ENCODE measurements at regions not wholly inside any gene's neighbourhood (a gene's known extent, or its start where the extent isn't known, plus 50 kb on each side); places are given as distances from the start of the nearest gene placed in this dataset.

DNA sequence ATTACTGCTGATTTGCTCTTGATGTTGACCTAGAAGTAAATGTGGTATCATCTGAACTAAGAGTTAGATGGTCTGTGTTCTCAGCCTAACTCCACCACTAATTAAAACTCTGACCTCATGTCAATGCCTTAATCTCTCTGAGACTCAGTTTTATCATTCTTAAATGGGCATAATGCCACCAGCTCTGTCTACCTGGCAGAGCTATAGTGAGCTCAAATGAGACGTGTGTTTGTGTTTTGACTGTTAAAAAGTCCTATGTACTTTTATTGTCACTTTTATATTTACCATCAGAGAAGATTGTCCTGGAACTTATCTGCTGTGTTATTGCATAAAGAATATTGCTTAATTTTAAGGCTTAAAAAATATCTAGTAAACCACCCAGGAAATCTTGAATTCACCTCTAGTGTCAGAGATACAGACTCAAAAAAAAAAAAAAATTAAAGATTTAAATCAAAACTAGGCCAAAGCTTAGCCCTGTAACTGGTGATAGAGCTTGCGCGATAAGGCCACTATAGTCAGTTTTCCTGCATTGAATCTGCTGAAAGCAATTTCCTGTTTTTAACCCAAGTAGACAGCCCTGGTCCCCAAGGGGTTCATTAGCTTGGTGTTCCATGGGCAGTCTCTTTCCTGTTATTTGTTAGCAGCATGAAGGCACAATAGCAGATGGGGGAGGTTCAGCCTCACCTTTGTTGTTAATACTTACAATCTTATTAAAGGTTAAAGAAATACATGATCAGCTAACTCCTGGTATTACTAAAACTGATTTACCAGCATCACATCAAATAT is 261.8 kb downstream of the ATP23 start:
- ATAC-seq = no peak

DNA sequence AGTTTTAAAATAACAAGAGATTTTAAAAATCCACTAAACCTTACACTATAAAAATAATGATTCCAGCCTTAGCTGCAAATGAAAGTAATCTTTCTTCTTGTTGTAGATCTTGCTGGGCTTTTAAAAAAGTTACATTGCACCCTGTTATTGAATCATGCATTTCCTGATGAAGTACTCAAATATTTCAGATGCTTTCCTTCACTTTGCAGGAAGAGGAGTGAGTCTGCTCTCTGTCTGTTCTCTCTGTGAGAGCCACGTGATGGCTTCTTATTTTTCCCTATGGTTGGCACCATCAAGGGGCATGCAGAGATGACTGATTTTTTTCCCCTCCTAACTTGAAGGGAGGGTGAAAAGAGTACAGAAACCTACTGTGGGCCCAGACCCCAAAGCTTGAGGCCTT is 262.7 kb downstream of the ATP23 start:
- ATAC-seq = no peak

DNA sequence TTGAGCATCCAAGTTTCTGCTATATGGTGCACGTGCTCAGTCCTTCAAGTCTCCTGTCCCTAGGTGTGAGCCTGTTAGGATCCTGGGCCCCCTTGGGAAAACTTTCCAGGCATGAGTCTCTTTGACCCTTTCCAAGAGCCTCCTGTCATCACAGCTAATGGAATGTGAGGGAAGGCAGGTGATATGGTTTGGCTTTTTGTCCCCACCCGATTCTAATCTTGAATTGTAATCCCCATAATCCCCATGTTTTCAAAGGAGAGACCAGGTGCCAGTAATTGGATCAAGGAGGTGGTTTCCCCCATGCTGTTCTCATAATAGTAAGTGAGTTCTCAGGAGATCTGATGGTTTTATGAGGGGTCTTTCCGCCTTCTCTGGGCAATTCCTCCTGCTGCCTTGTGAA is 265.5 kb downstream of the ATP23 start:
- no peak for ATAC-seq

DNA sequence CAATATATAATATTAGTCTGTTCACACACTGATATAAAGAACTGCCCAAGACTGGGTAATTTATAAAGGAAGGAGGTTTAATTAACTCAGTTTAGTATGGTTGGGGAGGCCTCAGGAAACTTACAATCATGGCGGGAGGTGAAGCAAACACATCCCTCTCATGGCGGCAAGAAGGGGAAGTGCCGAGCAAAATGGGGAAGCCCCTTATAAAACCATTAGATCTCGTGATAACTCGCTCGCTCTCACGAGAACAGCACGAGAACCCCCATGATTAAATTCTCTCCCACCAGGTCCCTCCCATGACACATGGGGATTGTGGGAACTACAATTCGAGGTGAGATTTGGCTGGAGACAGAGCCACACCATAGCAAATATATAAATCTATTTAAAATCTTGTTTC is 269.8 kb downstream of the ATP23 start:
- no peak for ATAC-seq

DNA sequence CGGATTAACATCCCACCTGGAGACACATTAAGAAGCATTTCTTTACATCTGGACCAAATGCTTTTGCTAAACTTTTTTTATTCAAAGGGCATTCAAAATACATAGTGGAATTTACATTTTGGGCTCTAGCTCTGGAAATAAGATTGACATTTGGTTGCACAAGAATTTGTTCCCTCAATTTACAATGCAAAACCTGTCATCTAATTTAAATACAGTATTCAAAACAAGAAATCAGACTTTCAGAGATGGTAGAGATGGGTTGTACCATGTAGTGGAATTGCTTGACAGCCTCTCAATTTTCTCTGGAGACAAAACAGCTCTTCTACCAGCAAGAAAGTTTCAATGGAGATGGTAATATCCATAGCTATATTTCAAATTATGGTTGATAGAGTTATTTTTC is 275.8 kb downstream of the ATP23 start:
- ATAC-seq = no peak

DNA sequence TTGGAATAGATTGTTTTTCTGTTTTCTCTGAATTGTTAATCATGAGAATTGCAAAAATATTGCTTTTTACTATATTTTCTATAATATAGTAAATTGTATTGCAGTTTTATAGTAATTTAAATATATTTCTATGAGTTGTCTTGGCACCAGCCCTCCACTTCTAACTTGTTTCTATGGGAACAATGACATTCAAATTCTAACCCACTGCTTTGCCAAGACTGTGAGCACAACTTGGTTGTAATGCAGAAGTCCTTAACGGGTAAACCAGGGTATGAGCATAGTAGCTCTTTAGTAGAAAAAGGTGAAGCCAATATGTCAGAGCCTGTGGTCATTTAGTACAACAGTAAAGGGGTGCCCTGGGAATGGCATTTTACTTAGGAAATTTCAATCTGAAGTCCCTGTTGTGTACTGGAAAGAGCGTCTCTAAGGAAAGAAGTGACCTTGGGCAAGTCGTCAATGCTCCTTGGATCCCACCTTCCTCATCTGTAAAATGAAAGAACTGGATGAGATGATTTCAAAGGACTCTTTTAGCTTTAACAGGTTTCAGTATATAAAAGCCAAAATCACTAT is 283.3 kb downstream of the ATP23 start:
- no peak for ATAC-seq

DNA sequence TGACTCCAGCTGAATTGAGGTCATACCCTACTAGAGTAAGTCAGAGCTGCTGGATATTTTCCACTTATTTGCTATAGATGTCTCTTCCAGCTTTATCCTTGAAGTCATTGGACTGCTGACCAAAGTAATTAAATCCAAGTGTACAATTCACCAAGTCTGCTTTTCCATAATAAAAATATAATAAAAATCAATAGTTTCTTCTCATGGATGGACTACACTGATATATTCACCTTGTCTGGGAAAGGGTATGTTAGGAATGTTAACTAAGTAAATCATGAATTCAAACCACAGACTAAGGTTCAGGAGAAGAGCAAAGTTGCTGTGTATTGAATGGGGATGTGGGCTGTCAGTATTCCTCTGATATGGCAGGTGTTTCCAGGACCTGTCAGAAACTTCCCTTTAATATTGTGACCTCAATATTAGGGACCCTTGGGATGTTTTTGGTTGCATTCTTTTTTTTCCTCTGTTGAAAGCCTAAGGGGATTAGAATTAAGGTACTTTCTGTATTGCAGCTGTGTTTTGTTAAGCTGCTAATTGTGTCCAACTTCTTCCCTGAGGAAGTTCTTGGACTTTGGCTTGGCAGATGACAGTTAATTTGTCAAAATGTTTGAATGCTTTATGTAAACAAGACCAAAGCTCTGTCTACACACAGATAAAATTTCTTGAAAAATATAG is 284.0 kb downstream of the ATP23 start:
- no peak for ATAC-seq

DNA sequence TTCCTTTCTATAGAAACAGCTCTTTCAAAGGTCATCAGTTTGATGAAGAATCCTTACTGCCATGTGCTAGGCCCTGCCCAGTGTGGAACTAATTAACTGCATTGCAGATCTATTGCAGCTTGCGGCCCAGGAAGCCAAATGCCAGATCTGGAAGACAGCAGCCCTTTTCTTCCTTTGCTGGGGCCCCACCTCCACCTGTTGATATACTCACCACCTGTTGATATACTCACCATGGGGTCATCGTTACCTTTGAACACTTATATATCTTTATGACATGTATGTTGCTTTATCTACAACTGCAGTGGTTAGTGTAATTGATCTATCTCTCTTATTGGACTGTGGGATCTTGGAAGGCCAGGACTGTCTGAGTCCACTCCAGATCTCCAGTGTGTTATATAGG is 292.5 kb downstream of the ATP23 start:
- no peak for ATAC-seq

DNA sequence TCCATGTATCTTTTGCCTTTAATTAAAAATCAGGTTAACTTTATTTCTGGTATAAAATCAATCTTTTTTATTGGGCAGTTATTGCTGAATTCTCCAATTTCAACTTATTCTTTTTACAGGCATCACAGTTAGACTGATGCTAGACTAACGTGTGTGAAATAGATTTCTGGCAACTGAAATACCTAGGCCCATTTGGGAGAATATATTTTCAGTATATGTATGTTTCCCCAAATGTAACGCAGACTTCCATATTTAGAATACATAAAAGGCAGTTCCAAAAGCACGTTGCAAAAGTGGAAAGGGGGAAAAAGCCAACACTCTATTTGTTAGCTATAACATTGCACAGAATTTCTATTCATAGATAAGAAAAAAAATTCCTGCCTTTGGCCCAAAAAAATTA is 297.0 kb downstream of the ATP23 start:
- no peak for ATAC-seq

DNA sequence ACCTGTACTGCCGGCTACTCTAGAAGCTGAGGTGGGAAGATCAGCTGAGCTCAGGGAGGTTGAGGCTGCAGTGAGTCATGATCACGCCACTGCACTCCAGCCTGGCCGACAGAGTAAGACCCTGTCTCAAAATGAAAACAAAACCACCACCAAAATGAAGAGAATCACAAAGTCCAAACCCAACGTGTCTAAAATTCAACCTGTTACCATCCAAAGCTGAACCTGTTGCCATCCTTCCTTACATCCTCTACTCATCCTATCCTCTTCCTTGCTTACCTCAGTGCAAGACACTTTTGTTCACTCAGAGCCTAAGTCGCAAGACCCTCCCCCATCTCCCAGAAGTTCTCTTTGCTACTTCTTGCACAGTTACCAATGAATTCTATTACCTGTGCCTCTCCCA is 299.7 kb downstream of the ATP23 start:
- no peak for ATAC-seq

DNA sequence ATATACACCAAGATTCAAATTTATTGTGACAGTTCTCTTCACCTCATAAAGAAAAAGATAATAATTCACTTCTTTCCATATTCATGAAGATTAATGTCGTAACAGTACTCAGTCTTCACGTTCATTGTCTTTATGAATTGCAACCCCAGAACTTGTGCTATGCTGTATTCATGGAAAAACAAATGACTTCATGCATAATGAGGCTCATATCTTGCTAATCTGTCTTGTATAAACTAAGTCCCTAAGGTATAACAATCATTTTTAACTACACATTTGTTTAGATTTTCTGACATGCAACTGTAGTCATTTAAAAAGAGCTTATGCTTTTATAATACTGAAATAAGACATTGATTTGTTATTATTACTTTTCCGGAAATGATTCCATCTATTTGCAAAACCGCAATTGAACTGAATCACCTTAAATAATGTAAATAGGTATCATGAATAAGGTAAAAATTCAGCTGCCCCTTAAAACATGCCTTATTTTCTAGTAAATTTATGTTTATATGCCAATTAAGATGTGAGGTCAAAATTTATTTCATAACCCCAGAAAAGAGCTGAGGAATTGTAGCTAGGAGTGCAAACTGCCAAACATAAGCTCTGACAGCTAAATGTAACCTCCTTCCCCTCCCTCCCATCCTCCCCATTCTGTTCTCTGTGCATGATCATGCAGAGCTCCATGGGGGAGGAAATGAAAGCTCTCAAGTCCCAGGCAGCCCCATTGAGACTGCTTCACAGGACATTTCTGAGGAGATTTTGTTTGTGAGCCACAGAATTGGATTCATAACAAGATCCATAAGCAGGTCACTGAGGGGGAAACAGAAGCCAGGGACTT is 301.6 kb downstream of the ATP23 start:
- ATAC-seq = no peak

DNA sequence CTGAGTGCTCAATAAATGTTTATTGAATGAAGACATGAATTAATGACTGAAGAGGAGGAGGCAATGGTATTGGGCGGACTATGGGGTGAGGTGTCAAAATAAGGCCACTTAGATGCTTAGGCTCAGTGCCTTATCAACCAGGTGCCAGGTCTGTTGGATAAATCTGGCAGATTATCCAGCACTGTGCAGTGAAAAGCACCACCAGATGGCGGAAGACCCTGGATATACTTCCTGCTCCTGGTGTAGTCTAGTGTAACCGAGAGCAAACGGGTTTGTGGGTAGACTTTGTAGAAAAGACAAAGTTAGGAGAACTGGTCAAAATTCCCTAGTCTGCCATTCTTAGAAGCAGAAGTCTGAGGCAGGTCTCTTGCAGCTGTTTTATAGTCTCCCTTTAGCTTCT is 306.3 kb downstream of the ATP23 start:
- ATAC-seq = no peak

DNA sequence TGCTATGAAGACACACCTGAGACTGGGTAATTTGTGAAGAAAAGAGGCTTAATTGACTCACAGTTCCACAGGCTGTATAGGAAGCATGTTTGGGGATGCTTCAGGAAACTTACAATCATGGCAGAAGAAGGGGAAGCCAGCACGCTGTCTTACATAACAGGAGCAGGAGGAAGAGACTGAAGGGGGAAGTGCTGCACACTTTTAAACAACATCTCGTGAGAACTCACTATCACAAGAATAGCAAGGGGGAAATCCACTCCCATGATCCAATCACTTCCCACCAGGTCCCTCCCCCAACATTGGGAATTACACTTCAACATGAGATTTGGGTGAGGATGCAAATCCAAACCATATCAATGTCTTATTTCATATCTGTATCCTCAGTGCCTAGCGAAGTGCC is 307.2 kb downstream of the ATP23 start:
- no peak for ATAC-seq

DNA sequence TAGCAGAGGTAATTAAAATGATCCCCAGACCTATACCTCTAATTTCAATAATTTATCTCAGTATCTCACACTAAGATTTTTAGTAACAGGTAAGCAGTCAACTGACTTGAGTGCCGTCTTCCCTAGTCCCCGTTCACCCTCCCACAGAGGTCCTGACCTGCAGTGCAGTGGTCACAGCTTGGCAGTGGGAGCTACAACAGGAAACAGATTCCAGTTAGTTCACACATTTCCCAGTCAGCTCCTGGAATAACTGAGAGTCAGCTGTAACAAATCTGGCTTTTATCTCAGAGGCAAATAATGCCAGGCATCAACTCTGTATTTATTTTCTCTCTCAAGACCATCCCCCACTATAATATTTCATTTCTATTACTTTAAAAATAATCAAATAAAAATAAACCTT is 308.2 kb downstream of the ATP23 start:
- no peak for ATAC-seq

DNA sequence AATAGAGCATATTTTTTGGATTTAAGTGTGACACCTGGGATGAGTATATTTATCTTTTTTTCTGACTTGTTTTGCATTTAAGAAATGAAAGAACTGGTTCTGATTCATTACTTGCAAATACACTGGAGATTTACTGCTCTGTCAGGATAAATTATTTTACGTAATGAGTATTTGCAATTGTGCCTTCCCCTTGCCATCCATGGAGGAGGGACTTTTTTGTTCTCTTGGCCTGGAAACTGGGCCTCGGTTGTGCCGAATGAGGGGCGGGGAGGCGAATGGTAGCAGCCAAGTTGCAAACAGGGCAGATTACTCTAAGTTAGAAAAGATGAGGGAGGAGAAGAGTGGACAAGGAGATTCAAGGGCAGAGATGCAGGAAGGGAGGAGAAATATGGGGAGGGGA is 308.7 kb downstream of the ATP23 start:
- no peak for ATAC-seq

DNA sequence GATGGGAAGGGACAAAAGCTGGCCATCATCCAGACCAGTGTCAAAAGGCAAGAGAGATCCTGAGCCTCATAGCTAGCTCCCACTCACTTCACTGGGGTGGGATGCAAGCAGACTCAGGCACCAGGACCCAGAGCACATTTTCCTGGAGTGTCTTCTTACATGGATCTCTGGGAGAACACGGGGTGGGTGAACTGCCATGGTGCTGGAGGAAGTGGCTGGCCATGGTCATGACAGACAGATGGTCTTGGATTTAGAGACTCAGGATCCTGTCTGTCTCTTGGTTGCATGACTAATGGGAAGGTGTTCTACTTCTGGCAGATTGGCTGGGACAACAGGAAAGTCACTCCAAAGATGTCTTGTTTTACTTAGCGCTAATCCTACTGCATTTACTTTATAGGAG is 311.5 kb downstream of the ATP23 start:
- peak; percentile 25 for ATAC-seq

DNA sequence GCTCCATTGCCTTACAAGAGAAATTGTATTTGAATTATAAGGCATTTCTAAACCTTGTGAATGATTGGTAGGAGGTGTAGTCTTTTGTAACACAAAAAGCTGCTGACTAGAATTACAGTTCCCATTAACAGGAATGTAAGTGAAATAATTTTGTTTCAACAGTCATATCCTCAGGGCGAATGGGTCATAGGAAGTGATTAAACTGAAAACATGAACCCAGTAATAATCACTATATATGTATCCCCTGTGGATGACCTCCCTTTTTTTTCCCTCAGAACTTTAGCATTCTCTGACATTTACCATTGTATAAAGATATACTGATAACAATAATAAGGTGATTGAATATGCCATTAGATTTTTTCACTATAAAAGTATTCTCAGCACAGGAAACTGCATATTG is 312.3 kb downstream of the ATP23 start:
- ATAC-seq = no peak

DNA sequence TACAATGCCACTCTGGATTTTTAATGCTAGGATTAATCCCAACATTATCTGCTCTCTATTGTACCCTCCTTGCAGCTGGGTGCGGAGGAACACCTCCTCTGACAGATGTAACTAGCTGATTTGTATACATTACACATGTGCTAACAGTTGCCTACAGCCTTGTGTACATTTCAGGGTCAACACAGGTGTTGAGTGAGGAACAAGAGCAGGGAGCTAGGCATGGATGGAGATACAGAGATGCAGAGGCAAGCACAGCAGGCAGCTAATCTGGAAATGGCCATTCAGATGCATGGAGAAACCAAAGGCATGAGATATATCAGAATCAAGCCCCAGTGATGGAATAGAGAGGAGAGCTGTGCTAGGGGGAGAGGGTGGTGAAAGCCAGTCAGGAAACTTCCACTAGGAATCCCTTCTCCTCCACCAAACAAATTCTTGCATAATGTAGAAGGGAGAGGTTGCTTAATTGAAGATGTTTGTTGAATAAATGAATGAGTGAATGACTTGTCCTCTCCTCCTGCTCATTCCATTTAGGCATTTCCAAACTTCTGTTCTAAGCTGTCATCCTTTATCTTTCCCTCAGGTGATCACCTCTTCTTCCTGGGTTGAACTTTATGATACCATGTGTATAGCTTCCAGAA is 313.2 kb downstream of the ATP23 start:
- no peak for ATAC-seq

DNA sequence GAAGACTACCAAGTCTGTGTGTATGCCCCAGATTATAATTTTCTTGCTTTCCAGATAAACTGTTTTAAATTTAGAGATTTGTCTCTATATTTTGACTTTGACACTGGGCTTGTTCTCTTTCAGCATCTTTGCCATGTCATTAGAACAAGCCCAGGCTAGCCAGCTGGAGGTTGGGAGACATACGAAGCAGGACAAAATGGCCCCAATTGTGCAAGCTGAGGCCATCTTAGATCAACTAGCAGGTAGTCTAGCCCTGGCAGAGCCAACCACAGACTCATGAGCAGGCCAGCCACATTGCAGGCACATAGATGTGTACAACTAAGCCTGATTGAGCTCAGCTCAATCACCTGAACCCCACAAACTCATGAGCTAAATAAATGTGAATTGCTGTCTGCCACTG is 321.4 kb downstream of the ATP23 start:
- no peak for ATAC-seq

DNA sequence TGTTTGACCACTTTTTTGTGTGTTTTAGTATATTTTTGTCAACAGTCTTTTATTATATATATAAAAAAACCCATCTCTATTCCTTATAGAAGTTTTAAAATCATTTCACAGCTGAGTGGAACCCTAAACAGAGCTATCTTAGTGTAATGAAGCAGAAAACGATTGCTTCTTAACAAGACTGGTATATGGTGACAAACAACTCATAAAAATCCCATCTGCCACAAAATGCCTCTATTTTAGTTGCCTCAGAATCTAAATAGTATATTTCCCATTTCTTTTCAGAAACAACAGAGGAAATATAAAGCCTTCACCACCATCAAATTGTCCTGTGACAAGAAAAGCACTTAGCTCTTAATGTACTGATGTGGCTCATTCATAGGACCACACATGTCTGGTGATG is 322.4 kb downstream of the ATP23 start:
- no peak for ATAC-seq

DNA sequence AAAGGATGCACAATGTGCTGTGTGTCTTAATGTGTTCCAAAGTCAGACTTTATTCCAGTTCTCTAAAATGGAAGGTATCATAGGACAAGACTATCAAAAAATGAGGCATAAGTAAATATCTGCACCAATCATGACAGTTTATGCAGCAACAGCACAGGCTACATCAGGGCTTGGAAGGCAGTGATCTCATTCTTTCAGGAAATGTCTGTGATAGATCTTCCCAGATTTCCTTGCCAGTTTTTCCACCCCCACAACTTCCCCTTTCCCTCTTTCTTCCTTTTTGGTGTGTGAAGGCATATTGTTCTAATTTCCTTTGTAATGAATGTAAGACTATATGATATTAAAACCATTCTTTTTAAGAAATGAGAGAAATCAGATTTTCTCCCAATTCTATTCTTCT is 326.7 kb downstream of the ATP23 start:
- ATAC-seq = no peak

DNA sequence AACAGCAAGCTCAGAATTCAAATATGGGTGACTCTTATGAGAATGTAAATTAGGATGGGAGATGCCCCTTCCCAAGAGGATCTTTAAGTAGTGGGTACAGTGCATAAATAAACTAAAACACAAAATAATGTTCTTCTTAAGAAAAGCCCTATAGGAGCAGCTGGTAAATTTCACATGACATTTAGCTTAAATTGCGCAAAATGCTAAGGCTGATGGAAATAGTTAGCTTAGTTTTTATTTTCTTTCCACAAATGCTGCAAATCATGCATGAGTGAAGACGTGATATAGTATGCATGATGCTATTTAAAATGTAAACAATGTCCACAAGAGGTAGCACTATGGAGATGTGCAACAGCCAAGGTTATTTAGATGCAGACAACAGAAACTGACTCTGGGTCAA is 328.1 kb downstream of the ATP23 start:
- ATAC-seq = no peak

Data from esophagus mucosa (tissue), 1 donor.